GM19438 (cell line): ENCODE measurements at regions not wholly inside any gene's neighbourhood (a gene's known extent, or its start where the extent isn't known, plus 50 kb on each side); places are given as distances from the start of the nearest gene placed in this dataset.
"Not testable (repeated sequence)": the region's sequence is repeated elsewhere in the genome, so short reads cannot be mapped to it uniquely, and the experiment has no call there.

Source experiments
- ATAC-seq: cut with Tn5 transposase; IDR thresholded peaks from one replicate; pipeline ENCODE4 v1.9.1; 2021; ENCODE audit warnings: low read depth; ENCODE audit not compliant: unreplicated experiment

- ATAC-seq: not testable (repeated sequence)
Observed at GRCh38 chr10:11403646-11404045, 207.8 kb downstream of the USP6NL start.

GRCh38 chr10:11403116-11403515 lies 208.3 kb downstream of the USP6NL start:
- ATAC-seq: peak; percentile 74

- ATAC-seq: no peak
Observed at GRCh38 chr10:11402392-11402791, 209.1 kb downstream of the USP6NL start.

GRCh38 chr10:11401264-11402235 lies 209.9 kb downstream of the USP6NL start:
- no peak for ATAC-seq

- no peak for ATAC-seq
Observed at GRCh38 chr10:11397980-11398580, 213.4 kb downstream of the USP6NL start.

- ATAC-seq: no peak
Observed at GRCh38 chr10:11397077-11397965, 214.1 kb downstream of the USP6NL start.

- no peak for ATAC-seq
Observed at GRCh38 chr10:11396311-11396955, 215.0 kb downstream of the USP6NL start.

GRCh38 chr10:11395581-11396310 lies 215.7 kb downstream of the USP6NL start:
- no peak for ATAC-seq

GRCh38 chr10:11395161-11395560 lies 216.3 kb downstream of the USP6NL start:
- no peak for ATAC-seq

GRCh38 chr10:11393858-11394257 lies 217.6 kb downstream of the USP6NL start:
- ATAC-seq: no peak

GRCh38 chr10:11392776-11393175 lies 218.7 kb downstream of the USP6NL start:
- ATAC-seq: no peak

- no peak for ATAC-seq
Observed at GRCh38 chr10:11388996-11389395, 222.5 kb downstream of the USP6NL start.

GRCh38 chr10:11387551-11388222 lies 223.8 kb downstream of the USP6NL start:
- no peak for ATAC-seq

GRCh38 chr10:11387044-11387443 lies 224.4 kb downstream of the USP6NL start:
- ATAC-seq: no peak
